GM21360 (cell line): ENCODE measurements at regions not wholly inside any gene's neighbourhood (a gene's known extent, or its start where the extent isn't known, plus 50 kb on each side); places are given as distances from the start of the nearest gene placed in this dataset.
"Not testable (repeated sequence)": the region's sequence is repeated elsewhere in the genome, so short reads cannot be mapped to it uniquely, and the experiment has no call there.

Source experiments
- ATAC-seq: cut with Tn5 transposase; IDR thresholded peaks from one replicate; pipeline ENCODE4 v1.9.1; 2021; ENCODE audit warnings: mild to moderate bottlenecking, moderate library complexity; ENCODE audit not compliant: unreplicated experiment

- no peak for ATAC-seq
Observed at GRCh38 chr9:102032614-102033013, 294.2 kb upstream of the GRIN3A start.

GRCh38 chr9:102000956-102001355 is 262.5 kb upstream of the GRIN3A start:
- no peak for ATAC-seq

- ATAC-seq = no peak
Observed at GRCh38 chr9:101999441-101999840, 261.0 kb upstream of the GRIN3A start.

- no peak for ATAC-seq
Observed at GRCh38 chr9:101995231-101995630, 256.8 kb upstream of the GRIN3A start.

GRCh38 chr9:101993771-101994170 is 255.3 kb upstream of the GRIN3A start:
- no peak for ATAC-seq

GRCh38 chr9:101991926-101992325 is 253.5 kb upstream of the GRIN3A start:
- no peak for ATAC-seq

- ATAC-seq = peak; percentile 72
Observed at GRCh38 chr9:101977614-101978210, 239.3 kb upstream of the GRIN3A start.

- no peak for ATAC-seq
Observed at GRCh38 chr9:101970609-101971008, 232.2 kb upstream of the GRIN3A start.

GRCh38 chr9:101968392-101968791 is 229.9 kb upstream of the GRIN3A start:
- no peak for ATAC-seq

GRCh38 chr9:101966691-101967090 is 228.2 kb upstream of the GRIN3A start:
- ATAC-seq = no peak

- no peak for ATAC-seq
Observed at GRCh38 chr9:101957705-101958104, 219.3 kb upstream of the GRIN3A start.

GRCh38 chr9:101951598-101951997 is 213.2 kb upstream of the GRIN3A start:
- no peak for ATAC-seq

- ATAC-seq = no peak
Observed at GRCh38 chr9:101931756-101932155, 193.3 kb upstream of the GRIN3A start.

- no peak for ATAC-seq
Observed at GRCh38 chr9:101930783-101931182, 192.3 kb upstream of the GRIN3A start.

- no peak for ATAC-seq
Observed at GRCh38 chr9:101925498-101925897, 187.1 kb upstream of the GRIN3A start.

GRCh38 chr9:101923451-101923850 is 185.0 kb upstream of the GRIN3A start:
- no peak for ATAC-seq

- not testable (repeated sequence) for ATAC-seq
Observed at GRCh38 chr9:101916948-101917347, 178.5 kb upstream of the GRIN3A start.

- no peak for ATAC-seq
Observed at GRCh38 chr9:101915482-101915881, 177.0 kb upstream of the GRIN3A start.

GRCh38 chr9:101912698-101913097 is 174.3 kb upstream of the GRIN3A start:
- ATAC-seq = no peak

- no peak for ATAC-seq
Observed at GRCh38 chr9:101907466-101907865, 169.0 kb upstream of the GRIN3A start.

- no peak for ATAC-seq
Observed at GRCh38 chr9:101904845-101905244, 166.4 kb upstream of the GRIN3A start.

- ATAC-seq = no peak
Observed at GRCh38 chr9:101902051-101902450, 163.6 kb upstream of the GRIN3A start.

- ATAC-seq = no peak
Observed at GRCh38 chr9:101897196-101897595, 158.7 kb upstream of the GRIN3A start.
